ENCODE measurements at regions not wholly inside any gene's neighbourhood (a gene's known extent, or its start where the extent isn't known, plus 50 kb on each side); places are given as distances from the start of the nearest gene placed in this dataset.

DNA sequence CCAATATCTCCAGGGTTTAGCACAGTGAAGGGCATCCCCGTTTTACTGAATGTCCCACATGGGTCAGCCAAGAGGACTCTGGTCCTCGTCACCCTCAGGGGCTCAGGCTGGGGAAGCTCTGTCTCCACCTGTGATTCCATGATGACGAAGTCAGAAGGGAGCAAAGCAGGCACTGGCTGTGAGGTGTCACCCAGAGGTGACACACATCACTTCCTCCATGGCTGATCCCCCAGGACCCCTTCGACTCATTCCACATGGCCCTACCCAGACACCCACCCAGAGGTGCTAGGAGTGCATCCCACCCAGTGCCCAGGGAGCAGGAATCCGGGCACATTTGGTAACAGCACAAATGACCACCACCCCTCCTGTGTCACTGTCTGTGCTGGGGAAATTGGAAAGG is 145.2 kb upstream of the VSTM2B start:
- no peak for TF ChIP-seq POLR2AphosphoS5 (IDR thresholded peaks at IDR 0.05; ENCODE audit: low read depth)
- TF ChIP-seq, protein P1, sequence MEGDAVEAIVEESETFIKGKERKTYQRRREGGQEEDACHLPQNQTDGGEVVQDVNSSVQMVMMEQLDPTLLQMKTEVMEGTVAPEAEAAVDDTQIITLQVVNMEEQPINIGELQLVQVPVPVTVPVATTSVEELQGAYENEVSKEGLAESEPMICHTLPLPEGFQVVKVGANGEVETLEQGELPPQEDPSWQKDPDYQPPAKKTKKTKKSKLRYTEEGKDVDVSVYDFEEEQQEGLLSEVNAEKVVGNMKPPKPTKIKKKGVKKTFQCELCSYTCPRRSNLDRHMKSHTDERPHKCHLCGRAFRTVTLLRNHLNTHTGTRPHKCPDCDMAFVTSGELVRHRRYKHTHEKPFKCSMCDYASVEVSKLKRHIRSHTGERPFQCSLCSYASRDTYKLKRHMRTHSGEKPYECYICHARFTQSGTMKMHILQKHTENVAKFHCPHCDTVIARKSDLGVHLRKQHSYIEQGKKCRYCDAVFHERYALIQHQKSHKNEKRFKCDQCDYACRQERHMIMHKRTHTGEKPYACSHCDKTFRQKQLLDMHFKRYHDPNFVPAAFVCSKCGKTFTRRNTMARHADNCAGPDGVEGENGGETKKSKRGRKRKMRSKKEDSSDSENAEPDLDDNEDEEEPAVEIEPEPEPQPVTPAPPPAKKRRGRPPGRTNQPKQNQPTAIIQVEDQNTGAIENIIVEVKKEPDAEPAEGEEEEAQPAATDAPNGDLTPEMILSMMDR (IDR thresholded peaks at IDR 0.05; ENCODE audit: insufficient read depth, low read length): no peak
- TF ChIP-seq GABPA (IDR thresholded peaks at IDR 0.05; ENCODE audit: low read depth): no peak

Measured in HL-60 (cell line).